GM18907 (cell line): ENCODE measurements at regions not wholly inside any gene's neighbourhood (a gene's known extent, or its start where the extent isn't known, plus 50 kb on each side); places are given as distances from the start of the nearest gene placed in this dataset.

Source experiments
- ATAC-seq: cut with Tn5 transposase; IDR thresholded peaks from one replicate; pipeline ENCODE4 v1.9.1; 2021; ENCODE audit warnings: mild to moderate bottlenecking, moderate library complexity; ENCODE audit not compliant: unreplicated experiment

- ATAC-seq: no peak
Observed at GRCh38 chr4:35250331-35250730, 994.0 kb downstream of the ARAP2 start.

- no peak for ATAC-seq
Observed at GRCh38 chr4:35250761-35251160, 993.6 kb downstream of the ARAP2 start.

- no peak for ATAC-seq
Observed at GRCh38 chr4:35252071-35252470, 992.2 kb downstream of the ARAP2 start.

- ATAC-seq: no peak
Observed at GRCh38 chr4:35252866-35253265, 991.4 kb downstream of the ARAP2 start.

GRCh38 chr4:35253331-35253730 lies 991.0 kb downstream of the ARAP2 start:
- no peak for ATAC-seq

- ATAC-seq: no peak
Observed at GRCh38 chr4:35286434-35286833, 957.9 kb downstream of the ARAP2 start.

GRCh38 chr4:35300996-35301774 lies 943.1 kb downstream of the ARAP2 start:
- no peak for ATAC-seq

- no peak for ATAC-seq
Observed at GRCh38 chr4:35315419-35315818, 928.9 kb downstream of the ARAP2 start.

- no peak for ATAC-seq
Observed at GRCh38 chr4:35325908-35326453, 918.3 kb downstream of the ARAP2 start.

GRCh38 chr4:35342833-35343232 lies 901.5 kb downstream of the ARAP2 start:
- ATAC-seq: no peak

GRCh38 chr4:35347276-35347675 lies 897.0 kb downstream of the ARAP2 start:
- ATAC-seq: no peak

GRCh38 chr4:35358001-35358584 lies 886.2 kb downstream of the ARAP2 start:
- ATAC-seq: no peak

- no peak for ATAC-seq
Observed at GRCh38 chr4:35364321-35364870, 879.9 kb downstream of the ARAP2 start.

- no peak for ATAC-seq
Observed at GRCh38 chr4:35365186-35365585, 879.1 kb downstream of the ARAP2 start.

- ATAC-seq: no peak
Observed at GRCh38 chr4:35399912-35400311, 844.4 kb downstream of the ARAP2 start.

GRCh38 chr4:35423104-35423503 lies 821.2 kb downstream of the ARAP2 start:
- ATAC-seq: no peak

- no peak for ATAC-seq
Observed at GRCh38 chr4:35447474-35447873, 796.8 kb downstream of the ARAP2 start.

- ATAC-seq: no peak
Observed at GRCh38 chr4:35459045-35459444, 785.3 kb downstream of the ARAP2 start.

GRCh38 chr4:35461931-35462659 lies 782.2 kb downstream of the ARAP2 start:
- ATAC-seq: no peak

- no peak for ATAC-seq
Observed at GRCh38 chr4:35463251-35463952, 780.9 kb downstream of the ARAP2 start.
